IMR-90 (cell line): ENCODE measurements at regions not wholly inside any gene's neighbourhood (a gene's known extent, or its start where the extent isn't known, plus 50 kb on each side); places are given as distances from the start of the nearest gene placed in this dataset.

Experiments
- ATAC-seq: fragments of 200-7000 bp; cut with Tn5 transposase; 2 replicates; pipeline ENCODE4 v1.9.1; 2020; ENCODE audit warnings: low read depth, mild to moderate bottlenecking, moderate library complexity
- BruUV-seq: library from RNA; stranded (reverse); fragments of 400-500 nt; replicated peaks from 2 replicates; lab custom pipeline; 2021; lab: Mats Ljungman, UMichigan
- CTCF ChIA-PET: fragments of 300-600 bp; formaldehyde crosslinking; extraction: SDS; loops from one replicate; lab custom pipeline; 2021; ENCODE audit warnings: antibody characterized with exemption; lab: Yijun Ruan, JAX
- POLR2A ChIA-PET: fragments of 300-600 bp; sonication (Branson Sonifier 250); formaldehyde crosslinking; loops from one replicate; lab custom pipeline; 2022; ENCODE audit warnings: antibody characterized with exemption; ENCODE audit not compliant: unreplicated experiment; lab: Charles Lee
- DNase-seq: peaks from one replicate; pipeline ENCODE4 v3.0.0; 2013
- H2AFZ ChIP-seq: replicated peaks from 2 replicates; pipeline ENCODE3; 2013; ENCODE audit warnings: low read length, mild to moderate bottlenecking; ENCODE audit not compliant: poor library complexity
- H2AK5ac ChIP-seq: 2 replicates; pipeline ENCODE4 v1.6.1; 2013; ENCODE audit warnings: low read depth, low read length, inconsistent platforms
- H2AK9ac ChIP-seq: replicated peaks from 2 replicates; pipeline ENCODE3; 2013; ENCODE audit warnings: mild to moderate bottlenecking, low read depth, low read length, moderate library complexity; ENCODE audit not compliant: poor library complexity
- H2BK120ac ChIP-seq: 2 replicates; pipeline ENCODE4 v1.6.1; 2013; ENCODE audit warnings: low read depth, low read length, inconsistent platforms
- H2BK15ac ChIP-seq: 3 replicates; pipeline ENCODE4 v1.6.1; 2013; ENCODE audit warnings: low read depth, low read length, inconsistent platforms
- H2BK20ac ChIP-seq: 2 replicates; pipeline ENCODE4 v1.6.1; 2013; ENCODE audit warnings: low read depth, mild to moderate bottlenecking, inconsistent platforms, low read length, moderate library complexity
- H2BK5ac ChIP-seq: 2 replicates; pipeline ENCODE4 v1.6.1; 2013; ENCODE audit warnings: mild to moderate bottlenecking, low read depth, low read length, inconsistent platforms; ENCODE audit not compliant: poor library complexity, severe bottlenecking
- H3K14ac ChIP-seq: replicated peaks from 2 replicates; pipeline ENCODE4 v1.6.1; 2013; ENCODE audit warnings: low read depth, low read length, inconsistent platforms
- H3K18ac ChIP-seq: 2 replicates; pipeline ENCODE4 v1.6.1; 2013; ENCODE audit warnings: low read depth, low read length, control low read depth
- H3K23ac ChIP-seq: 2 replicates; pipeline ENCODE4 v1.6.1; 2013; ENCODE audit warnings: low read depth, low read length, inconsistent platforms
- H3K27ac ChIP-seq: 2 replicates; pipeline ENCODE4 v1.5.1; 2013; ENCODE audit warnings: mild to moderate bottlenecking, control low read depth, low read length; ENCODE audit not compliant: insufficient read depth
- H3K27me3 ChIP-seq: 2 replicates; pipeline ENCODE4 v1.6.1; 2013; ENCODE audit warnings: low read length; ENCODE audit not compliant: control insufficient read depth, insufficient read depth
- H3K36me3 ChIP-seq: 2 replicates; pipeline ENCODE4 v1.6.1; 2013; ENCODE audit warnings: low read length, mixed read lengths; ENCODE audit not compliant: control insufficient read depth, insufficient read depth
- H3K4ac ChIP-seq: 2 replicates; pipeline ENCODE4 v1.6.1; 2013; ENCODE audit warnings: low read depth, low read length, inconsistent platforms
- H3K4me1 ChIP-seq: 2 replicates; pipeline ENCODE4 v1.6.1; 2013; ENCODE audit warnings: low read length, mixed read lengths; ENCODE audit not compliant: control insufficient read depth, insufficient read depth
- H3K4me2 ChIP-seq: 2 replicates; pipeline ENCODE4 v1.6.1; 2013; ENCODE audit warnings: low read depth, mild to moderate bottlenecking, control low read depth, low read length, moderate library complexity
- H3K4me3 ChIP-seq: 2 replicates; pipeline ENCODE4 v1.5.1; 2013; ENCODE audit warnings: low read depth, mild to moderate bottlenecking, control low read depth, low read length, moderate library complexity; ENCODE audit not compliant: insufficient read depth
- H3K56ac ChIP-seq: 2 replicates; pipeline ENCODE4 v1.6.1; 2013; ENCODE audit warnings: low read length, inconsistent platforms; ENCODE audit not compliant: insufficient read depth; ENCODE audit errors: extremely low read depth
- H3K79me1 ChIP-seq, 2 experiments: 2 replicates each; pipeline ENCODE4 v1.6.1; 2013; ENCODE audit warnings: low read length in 2 of 2, inconsistent platforms in 1 of 2, low read depth in 1 of 2
- H3K9ac ChIP-seq: 2 replicates; pipeline ENCODE4 v1.6.1; 2013; ENCODE audit warnings: low read depth, low read length, control low read depth
- H3K9me1 ChIP-seq: 2 replicates; pipeline ENCODE4 v1.6.1; 2013; ENCODE audit warnings: low read length, inconsistent platforms; ENCODE audit not compliant: insufficient read depth
- H3K9me3 ChIP-seq: 2 replicates; pipeline ENCODE4 v1.6.1; 2013; ENCODE audit warnings: low read length; ENCODE audit not compliant: control insufficient read depth, insufficient read depth
- H4K20me1 ChIP-seq: 2 replicates; pipeline ENCODE4 v1.6.1; 2013; ENCODE audit warnings: low read length, inconsistent platforms; ENCODE audit not compliant: insufficient read depth
- H4K5ac ChIP-seq: 2 replicates; pipeline ENCODE4 v1.6.1; 2013; ENCODE audit warnings: mild to moderate bottlenecking, low read depth, low read length, control low read depth
- H4K8ac ChIP-seq, 2 experiments: 2 replicates each; pipeline ENCODE4 v1.6.1; 2013; ENCODE audit warnings: low read depth in 2 of 2, low read length in 2 of 2, control low read depth in 1 of 2, inconsistent platforms in 1 of 2
- H4K91ac ChIP-seq: 2 replicates; pipeline ENCODE4 v1.6.1; 2013; ENCODE audit warnings: low read depth, low read length, inconsistent platforms; ENCODE audit not compliant: insufficient read depth
- MAFK ChIP-seq: IDR thresholded peaks from 2 replicates; pipeline ENCODE4 v1.6.1; 2012; ENCODE audit warnings: low read depth, low read length, improper control_type of control experiment
- WGBS, 2 experiments: methylation state at CpG; one replicate each; pipeline versions ENCODE4 v1.1.5 to v1.1.7; 2013; ENCODE audit warnings: missing lambda C conversion rate in 2 of 2; ENCODE audit not compliant: insufficient read length in 1 of 2; ENCODE audit errors: extremely low coverage in 2 of 2; 5-methylcytosine and 5-hydroxymethylcytosine counted together
- dilution Hi-C: fragments of 300-500 bp; cut with HindIII; formaldehyde crosslinking; loops from one replicate; pipeline ENCODE4 v1.14.3; 2018; ENCODE audit warnings: low sequenced_read_pairs; ENCODE audit not compliant: unreplicated experiment
- in situ Hi-C: fragments of 300-500 bp; cut with MboI; formaldehyde crosslinking; loops from 3 replicates; pipeline ENCODE4 v1.14.3; 2019; ENCODE audit warnings: low sequenced_read_pairs, inconsistent platforms, mixed read lengths
- intact Hi-C: fragments of 100-400 bp; cut with micrococcal nuclease; formaldehyde crosslinking; loops from 2 replicates; pipeline ENCODE4 v1.10.0; 2022

- no CpG with 5 or more reads among the region's 1 CpG for WGBS, 2 experiments
- no TSS peak for BruUV-seq
- dilution Hi-C loops, result no loop called here
These were observed 118.8 kb upstream of the ADAMTS19 start for GRCh38 chr5:129341306-129341705.

More at GRCh38 chr5:129341306-129341705, 118.8 kb upstream of the ADAMTS19 start:
- TF ChIP-seq MAFK, result no peak
- no peak overlapping the region for H3K9ac ChIP-seq
- no peak overlapping the region for H3K56ac ChIP-seq
- H3K79me1 ChIP-seq, result no peaks in the 10 kb centered on the region
- no peak overlapping the region for H3K4me2 ChIP-seq
- no peak overlapping the region for H2AK9ac ChIP-seq
- H3K27me3 ChIP-seq, result no peaks in the 10 kb centered on the region
- H4K8ac ChIP-seq, result no peak overlapping the region
- no peak overlapping the region for H3K4me3 ChIP-seq
- no peak overlapping the region for H3K18ac ChIP-seq
- H2AFZ ChIP-seq, result no peak overlapping the region
- H4K5ac ChIP-seq, result no peak overlapping the region
- no peak overlapping the region for H2BK5ac ChIP-seq
- no peaks in the 10 kb centered on the region for H3K4me1 ChIP-seq
- H3K4ac ChIP-seq, result no peak overlapping the region
- intact Hi-C loops, result no loop called here
- no peaks in the 10 kb centered on the region for H3K36me3 ChIP-seq
- no peak overlapping the region for H4K91ac ChIP-seq
- H2AK5ac ChIP-seq, result no peak overlapping the region
- no peak overlapping the region for H2BK15ac ChIP-seq
- no peaks in the 10 kb centered on the region for H4K20me1 ChIP-seq
- no peaks in the 10 kb centered on the region for H3K9me1 ChIP-seq
- ChIA-PET CTCF (no interaction called here), POLR2A (no interaction called here)
- in situ Hi-C loops, result no loop called here
- no peak overlapping the region for H2BK120ac ChIP-seq
- no peak overlapping the region for H2BK20ac ChIP-seq
- DNase-seq (no peak), ATAC-seq (no peak)
- H3K9me3 ChIP-seq, result no peaks in the 10 kb centered on the region
- no peak overlapping the region for H3K14ac ChIP-seq
- no peak overlapping the region for H3K23ac ChIP-seq
- H3K27ac ChIP-seq, result no peak overlapping the region
